PC-3 (cell line): ENCODE measurements at regions not wholly inside any gene's neighbourhood (a gene's known extent, or its start where the extent isn't known, plus 50 kb on each side); places are given as distances from the start of the nearest gene placed in this dataset.
"Not testable (repeated sequence)": the region's sequence is repeated elsewhere in the genome, so short reads cannot be mapped to it uniquely, and the experiment has no call there.

ENCODE experiments used
- EZH2 ChIP-seq: fragments of 300-600 bp; sonication (generic); IDR thresholded peaks from one replicate; pipeline ENCODE4 v1.6.1; 2017; ENCODE audit warnings: antibody characterized with exemption, mild to moderate bottlenecking, low read length; ENCODE audit not compliant: unreplicated experiment
- TF ChIP-seq, protein P1 (sequence below): fragments of 300-600 bp; sonication (generic); conservative IDR thresholded peaks from 2 replicates; pipeline ENCODE4 v1.5.1; 2017; ENCODE audit warnings: antibody characterized with exemption, low read depth, mild to moderate bottlenecking, low read length

DNA sequence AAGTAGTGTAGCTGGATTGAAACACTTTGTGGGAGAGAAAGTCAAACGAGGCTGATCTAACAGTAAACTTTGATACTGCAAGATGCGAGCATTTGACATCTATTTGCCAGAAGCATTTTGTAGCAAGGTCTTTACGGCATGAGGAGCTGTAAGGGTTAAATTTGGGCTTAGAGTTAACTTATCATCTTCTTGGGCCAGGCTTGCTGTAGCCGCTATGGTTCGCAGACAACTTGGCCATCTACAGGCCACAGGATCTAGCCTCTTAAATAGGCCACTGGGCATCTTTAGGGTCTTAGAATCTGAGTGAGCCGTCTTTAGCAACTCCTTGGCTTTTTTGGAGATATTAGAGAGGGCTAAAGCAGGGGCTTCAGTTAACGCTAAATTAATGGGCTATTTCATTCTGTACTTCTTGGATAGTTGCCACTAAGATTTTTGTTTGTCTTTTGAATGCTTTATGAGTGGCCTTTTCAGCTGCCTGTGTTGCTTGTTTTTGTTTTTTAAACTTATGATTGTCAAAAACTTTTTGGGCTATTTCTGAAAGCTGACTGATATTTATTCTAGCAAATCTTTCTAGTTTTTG is 93.5 kb upstream of the FAM90A1 start:
- TF ChIP-seq, protein P1, sequence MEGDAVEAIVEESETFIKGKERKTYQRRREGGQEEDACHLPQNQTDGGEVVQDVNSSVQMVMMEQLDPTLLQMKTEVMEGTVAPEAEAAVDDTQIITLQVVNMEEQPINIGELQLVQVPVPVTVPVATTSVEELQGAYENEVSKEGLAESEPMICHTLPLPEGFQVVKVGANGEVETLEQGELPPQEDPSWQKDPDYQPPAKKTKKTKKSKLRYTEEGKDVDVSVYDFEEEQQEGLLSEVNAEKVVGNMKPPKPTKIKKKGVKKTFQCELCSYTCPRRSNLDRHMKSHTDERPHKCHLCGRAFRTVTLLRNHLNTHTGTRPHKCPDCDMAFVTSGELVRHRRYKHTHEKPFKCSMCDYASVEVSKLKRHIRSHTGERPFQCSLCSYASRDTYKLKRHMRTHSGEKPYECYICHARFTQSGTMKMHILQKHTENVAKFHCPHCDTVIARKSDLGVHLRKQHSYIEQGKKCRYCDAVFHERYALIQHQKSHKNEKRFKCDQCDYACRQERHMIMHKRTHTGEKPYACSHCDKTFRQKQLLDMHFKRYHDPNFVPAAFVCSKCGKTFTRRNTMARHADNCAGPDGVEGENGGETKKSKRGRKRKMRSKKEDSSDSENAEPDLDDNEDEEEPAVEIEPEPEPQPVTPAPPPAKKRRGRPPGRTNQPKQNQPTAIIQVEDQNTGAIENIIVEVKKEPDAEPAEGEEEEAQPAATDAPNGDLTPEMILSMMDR, result not testable (repeated sequence)
- not testable (repeated sequence) for TF ChIP-seq EZH2
